ENCODE measurements at regions not wholly inside any gene's neighbourhood (a gene's known extent, or its start where the extent isn't known, plus 50 kb on each side); places are given as distances from the start of the nearest gene placed in this dataset.

- ATAC-seq = no peak
- TF ChIP-seq ZC3H10 (CRISPR knock-in tag; IDR thresholded peaks at IDR 0.05) = no peak
- TF ChIP-seq ISL1 (CRISPR knock-in tag; IDR thresholded peaks at IDR 0.05) = no peak
- no peak for TF ChIP-seq PPARA (CRISPR knock-in tag; IDR thresholded peaks at IDR 0.05; ENCODE audit: borderline replicate concordance)
- TF ChIP-seq RARB (CRISPR knock-in tag; IDR thresholded peaks at IDR 0.05) = no peak
- no peak for TF ChIP-seq CSRNP3 (CRISPR knock-in tag; IDR thresholded peaks at IDR 0.05)
- TF ChIP-seq ZNF70 (CRISPR knock-in tag; IDR thresholded peaks at IDR 0.05) = no peak
- no peak for TF ChIP-seq TSHZ2 (CRISPR knock-in tag; IDR thresholded peaks at IDR 0.05)
- no peak for TF ChIP-seq PATZ1 (CRISPR knock-in tag; IDR thresholded peaks at IDR 0.05; ENCODE audit: borderline replicate concordance)
- no peak for TF ChIP-seq SNAI2 (CRISPR knock-in tag; IDR thresholded peaks at IDR 0.05)
Measured at GRCh38 chr2:64295326-64296139, 151.3 kb upstream of the PELI1 start.

- no peak for ATAC-seq
- TF ChIP-seq ARNTL (CRISPR knock-in tag; IDR thresholded peaks at IDR 0.05; ENCODE audit: borderline replicate concordance, low read depth) (no peak), ZFP30 (CRISPR knock-in tag; IDR thresholded peaks at IDR 0.05) (no peak), SNAI2 (CRISPR knock-in tag; IDR thresholded peaks at IDR 0.05) (no peak), CSDC2 (CRISPR knock-in tag; IDR thresholded peaks at IDR 0.05) (no peak), PPARA (CRISPR knock-in tag; IDR thresholded peaks at IDR 0.05; ENCODE audit: borderline replicate concordance) (no peak), ZNF565 (CRISPR knock-in tag; conservative IDR thresholded peaks at IDR 0.05; ENCODE audit: low read depth) (no peak), BACH2 (CRISPR knock-in tag; IDR thresholded peaks at IDR 0.05; ENCODE audit: borderline replicate concordance) (no peak)
Measured at GRCh38 chr2:64296140-64296480, 151.9 kb upstream of the PELI1 start.

GRCh38 chr2:64296695-64297346 is 152.6 kb upstream of the PELI1 start:
- no peak for ATAC-seq
- TF ChIP-seq ZC3H10 (CRISPR knock-in tag; IDR thresholded peaks at IDR 0.05) (no peak), PATZ1 (CRISPR knock-in tag; IDR thresholded peaks at IDR 0.05; ENCODE audit: borderline replicate concordance) (no peak), ESRRG (CRISPR knock-in tag; IDR thresholded peaks at IDR 0.05) (no peak), ISL1 (CRISPR knock-in tag; IDR thresholded peaks at IDR 0.05) (no peak), CREB5 (CRISPR knock-in tag; IDR thresholded peaks at IDR 0.05; ENCODE audit: low read depth) (no peak), TCF4 (CRISPR knock-in tag; IDR thresholded peaks at IDR 0.05; ENCODE audit: borderline replicate concordance) (no peak), ARNTL (CRISPR knock-in tag; IDR thresholded peaks at IDR 0.05; ENCODE audit: borderline replicate concordance, low read depth) (no peak), ZFP30 (CRISPR knock-in tag; IDR thresholded peaks at IDR 0.05) (no peak), CSRNP3 (CRISPR knock-in tag; IDR thresholded peaks at IDR 0.05) (no peak), RARB (CRISPR knock-in tag; IDR thresholded peaks at IDR 0.05) (no peak), ZNF565 (CRISPR knock-in tag; conservative IDR thresholded peaks at IDR 0.05; ENCODE audit: low read depth) (no peak), SNAI2 (CRISPR knock-in tag; IDR thresholded peaks at IDR 0.05) (no peak)

Measured in SK-N-SH treated with all-trans-retinoic acid at 6 μM for 48 hours (cell line).